ENCODE measurements at regions not wholly inside any gene's neighbourhood (a gene's known extent, or its start where the extent isn't known, plus 50 kb on each side); places are given as distances from the start of the nearest gene placed in this dataset.

DNA sequence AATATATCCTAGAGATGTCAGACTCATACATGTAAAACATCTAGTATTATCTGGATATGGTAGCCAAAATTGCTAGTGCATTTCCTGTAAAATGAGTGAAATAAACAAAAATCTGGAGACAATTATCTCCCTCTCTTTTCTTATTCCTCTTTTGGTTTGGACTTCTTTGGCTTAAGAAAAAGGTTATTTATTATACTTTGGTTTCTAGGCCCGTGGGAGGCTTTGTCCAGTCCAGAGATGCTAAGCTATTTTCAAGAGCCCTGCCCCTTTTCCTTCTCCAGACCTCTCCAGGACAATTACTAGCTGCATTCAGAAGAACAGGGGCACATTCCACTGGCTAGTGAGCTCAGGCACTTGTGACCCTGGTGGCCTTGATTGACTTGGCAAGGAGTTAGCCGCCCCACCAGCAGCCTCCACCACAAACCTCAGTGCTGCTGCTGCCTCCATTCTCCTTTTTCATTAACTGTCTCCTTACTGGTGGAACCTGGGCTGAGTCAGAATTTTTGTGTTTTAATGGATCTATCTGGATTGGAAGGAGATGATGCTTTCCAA, 747.3 kb upstream of the TENM4 start:
- Mint-ChIP-seq H3K9me3 (no peaks in the 10 kb centered on the region), H3K27ac (no peak overlapping the region), H3K27me3 (ENCODE audit: insufficient read depth, low read depth) (peaks cover 3% of the 10 kb centered on the region), H3K4me1 (peaks cover 2% of the 10 kb centered on the region), H3K36me3 (no peaks in the 10 kb centered on the region), H3K4me3 (no peak overlapping the region)
- no peaks in the 10 kb centered on the region for H3F3A ChIP-seq (ENCODE audit: low read depth)
- TF ChIP-seq, protein P1, sequence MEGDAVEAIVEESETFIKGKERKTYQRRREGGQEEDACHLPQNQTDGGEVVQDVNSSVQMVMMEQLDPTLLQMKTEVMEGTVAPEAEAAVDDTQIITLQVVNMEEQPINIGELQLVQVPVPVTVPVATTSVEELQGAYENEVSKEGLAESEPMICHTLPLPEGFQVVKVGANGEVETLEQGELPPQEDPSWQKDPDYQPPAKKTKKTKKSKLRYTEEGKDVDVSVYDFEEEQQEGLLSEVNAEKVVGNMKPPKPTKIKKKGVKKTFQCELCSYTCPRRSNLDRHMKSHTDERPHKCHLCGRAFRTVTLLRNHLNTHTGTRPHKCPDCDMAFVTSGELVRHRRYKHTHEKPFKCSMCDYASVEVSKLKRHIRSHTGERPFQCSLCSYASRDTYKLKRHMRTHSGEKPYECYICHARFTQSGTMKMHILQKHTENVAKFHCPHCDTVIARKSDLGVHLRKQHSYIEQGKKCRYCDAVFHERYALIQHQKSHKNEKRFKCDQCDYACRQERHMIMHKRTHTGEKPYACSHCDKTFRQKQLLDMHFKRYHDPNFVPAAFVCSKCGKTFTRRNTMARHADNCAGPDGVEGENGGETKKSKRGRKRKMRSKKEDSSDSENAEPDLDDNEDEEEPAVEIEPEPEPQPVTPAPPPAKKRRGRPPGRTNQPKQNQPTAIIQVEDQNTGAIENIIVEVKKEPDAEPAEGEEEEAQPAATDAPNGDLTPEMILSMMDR (IDR thresholded peaks at IDR 0.05): no peak
- TF ChIP-seq EZH2 (IDR thresholded peaks at IDR 0.05) (no peak), EZH2phosphoT487 (IDR thresholded peaks at IDR 0.05) (no peak)
- no peak overlapping the region for H2AFZ ChIP-seq (replicated peaks)
- no peaks in the 10 kb centered on the region for H3K36me3 ChIP-seq
- H3K4me2 ChIP-seq: no peak overlapping the region
- no peaks in the 10 kb centered on the region for H3K27me3 ChIP-seq
- no peak overlapping the region for H3K9ac ChIP-seq
- H4K20me1 ChIP-seq (ENCODE audit: low read depth): no peaks in the 10 kb centered on the region
- H3K27ac ChIP-seq: no peak overlapping the region
- H3K79me2 ChIP-seq (ENCODE audit: low read depth): no peaks in the 10 kb centered on the region
- no peaks in the 10 kb centered on the region for H3K4me1 ChIP-seq
- peak; percentile 44 for DNase-seq (ENCODE audit: low spot score)
- H3K4me3 ChIP-seq: no peak overlapping the region
- H3K9me3 ChIP-seq (ENCODE audit: low read depth): no peaks in the 10 kb centered on the region

DNA sequence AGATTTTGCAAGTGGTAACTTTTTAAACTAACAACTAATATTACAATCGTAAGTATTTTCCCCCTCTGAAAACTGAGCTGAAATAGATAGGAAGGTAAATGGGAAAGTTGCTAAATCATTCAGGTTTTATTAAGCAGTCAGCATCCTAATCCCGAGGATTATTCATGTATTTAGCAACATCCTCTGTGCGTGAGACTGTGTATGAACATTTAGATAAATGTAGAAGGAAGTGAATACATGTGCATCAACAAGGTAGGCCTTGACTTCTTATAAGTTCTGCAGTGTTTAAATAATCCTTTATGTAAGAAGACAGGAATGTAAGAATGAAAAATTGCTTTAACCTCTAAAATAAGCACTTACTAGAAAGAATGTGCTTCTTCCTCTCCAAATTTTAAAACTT, 745.9 kb upstream of the TENM4 start:
- no peaks in the 10 kb centered on the region for H3K79me2 ChIP-seq (ENCODE audit: low read depth)
- DNase-seq (ENCODE audit: low spot score): no peak
- no peaks in the 10 kb centered on the region for H3K36me3 ChIP-seq
- no peaks in the 10 kb centered on the region for H3K9me3 Mint-ChIP-seq
- H3K27ac ChIP-seq: no peak overlapping the region
- no peaks in the 10 kb centered on the region for H3K27me3 ChIP-seq
- H4K20me1 ChIP-seq (ENCODE audit: low read depth): no peaks in the 10 kb centered on the region
- H3K9ac ChIP-seq: no peak overlapping the region
- H3K4me1 Mint-ChIP-seq: peaks cover 3% of the 10 kb centered on the region
- H3K4me3 ChIP-seq: no peak overlapping the region
- H3K36me3 Mint-ChIP-seq: no peaks in the 10 kb centered on the region
- H3K27ac Mint-ChIP-seq: no peak overlapping the region
- H3K4me1 ChIP-seq: no peaks in the 10 kb centered on the region
- H3K4me3 Mint-ChIP-seq: no peak overlapping the region
- peaks cover 3% of the 10 kb centered on the region for H3K27me3 Mint-ChIP-seq (ENCODE audit: insufficient read depth, low read depth)
- no peak overlapping the region for H2AFZ ChIP-seq (replicated peaks)
- H3K9me3 ChIP-seq (ENCODE audit: low read depth): no peaks in the 10 kb centered on the region
- H3K4me2 ChIP-seq: no peak overlapping the region
- TF ChIP-seq EZH2phosphoT487 (IDR thresholded peaks at IDR 0.05): no peak
- TF ChIP-seq EZH2 (IDR thresholded peaks at IDR 0.05): no peak
- TF ChIP-seq, protein P1 (IDR thresholded peaks at IDR 0.05): no peak
- no peaks in the 10 kb centered on the region for H3F3A ChIP-seq (ENCODE audit: low read depth)

DNA sequence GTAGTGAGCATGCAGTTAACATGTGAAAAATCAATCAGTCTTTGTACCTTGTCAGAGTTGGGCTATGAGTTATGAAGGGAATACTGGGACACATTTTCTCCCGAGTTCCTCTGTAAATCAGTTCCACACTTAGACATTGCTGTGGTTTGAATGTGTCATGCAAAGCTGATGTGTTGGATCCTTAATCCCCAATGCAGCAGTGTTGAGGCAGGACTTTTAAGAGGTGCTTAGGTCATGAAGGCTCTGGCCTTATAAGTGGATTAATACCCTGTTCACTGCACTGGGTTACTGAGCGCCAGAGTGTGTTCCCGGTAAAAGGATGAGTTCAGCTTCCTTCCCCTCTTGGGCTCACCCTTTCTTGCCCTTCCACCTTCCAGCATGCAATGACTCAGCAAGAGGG, 742.1 kb upstream of the TENM4 start:
- Mint-ChIP-seq H3K4me1 (peaks cover 3% of the 10 kb centered on the region), H3K27ac (no peak overlapping the region), H3K9me3 (peaks cover 10% of the 10 kb centered on the region), H3K36me3 (no peaks in the 10 kb centered on the region), H3K4me3 (no peak overlapping the region), H3K27me3 (ENCODE audit: insufficient read depth, low read depth) (peaks cover 7% of the 10 kb centered on the region)
- Histone ChIP-seq H3K4me2 (no peak overlapping the region), H3K27ac (no peak overlapping the region), H3F3A (ENCODE audit: low read depth) (no peaks in the 10 kb centered on the region), H3K27me3 (no peaks in the 10 kb centered on the region), H3K36me3 (no peaks in the 10 kb centered on the region), H3K4me3 (no peak overlapping the region), H3K79me2 (ENCODE audit: low read depth) (no peaks in the 10 kb centered on the region), H4K20me1 (ENCODE audit: low read depth) (no peaks in the 10 kb centered on the region), H3K4me1 (no peaks in the 10 kb centered on the region), H3K9ac (no peak overlapping the region), H2AFZ (replicated peaks) (no peak overlapping the region), H3K9me3 (ENCODE audit: low read depth) (no peaks in the 10 kb centered on the region)
- TF ChIP-seq EZH2phosphoT487 (IDR thresholded peaks at IDR 0.05) (no peak), EZH2 (IDR thresholded peaks at IDR 0.05) (no peak)
- TF ChIP-seq, protein P1 (IDR thresholded peaks at IDR 0.05): no peak
- DNase-seq (ENCODE audit: low spot score): no peak

Data from neural progenitor cell (in vitro differentiated cells).